ENCODE measurements at regions not wholly inside any gene's neighbourhood (a gene's known extent, or its start where the extent isn't known, plus 50 kb on each side); places are given as distances from the start of the nearest gene placed in this dataset.

- Histone ChIP-seq H4K20me1 (replicated peaks; ENCODE audit: control insufficient read depth, extremely low read depth, insufficient read depth, low read length) (no peaks in the 10 kb centered on the region), H3K4me3 (replicated peaks in 1 of 3; ENCODE audit: insufficient read depth in 1 of 3, low read depth in 1 of 3, low read length in 3 of 3) (no peak overlapping the region), H3K4me2 (ENCODE audit: insufficient read depth, low read length) (no peak overlapping the region), H3K9me3 (replicated peaks; ENCODE audit: control insufficient read depth, insufficient read depth, low read length) (peaks cover under 1% of the 10 kb centered on the region), H2AFZ (ENCODE audit: low read depth, low read length) (no peak overlapping the region), H3K4me1 (ENCODE audit: control insufficient read depth, extremely low read depth, insufficient read depth, low read length) (no peaks in the 10 kb centered on the region), H3K9me1 (replicated peaks; ENCODE audit: control insufficient read depth, extremely low read depth, insufficient read depth, low read length) (no peaks in the 10 kb centered on the region), H3K79me2 (ENCODE audit: control insufficient read depth, insufficient read depth, low read length) (no peaks in the 10 kb centered on the region), H3K27ac (ENCODE audit: insufficient read depth, low read depth, low read length) (no peak overlapping the region), H3K27me3 (ENCODE audit: control insufficient read depth in 2 of 2, insufficient read depth in 2 of 2, low read length in 2 of 2) (no peaks in the 10 kb centered on the region), H3K9ac (replicated peaks; ENCODE audit: extremely low read depth, insufficient read depth, low read length) (no peak overlapping the region), H3K36me3 (ENCODE audit: control insufficient read depth in 2 of 2, extremely low read depth in 1 of 2, insufficient read depth in 2 of 2, low read length in 2 of 2) (no peaks in the 10 kb centered on the region)
- TF ChIP-seq FOS (IDR thresholded peaks at IDR 0.05; ENCODE audit: borderline replicate concordance, insufficient read depth, low read length) (no peak), GATA2 (IDR thresholded peaks at IDR 0.05; ENCODE audit: insufficient read depth, insufficient read length, low read depth, low read length) (no peak), MYC (IDR thresholded peaks at IDR 0.05; ENCODE audit: low read depth, low read length) (no peak), JUN (IDR thresholded peaks at IDR 0.05; ENCODE audit: borderline replicate concordance, insufficient read depth, insufficient read length, low read depth) (no peak), CTCF (IDR thresholded peaks at IDR 0.05; ENCODE audit: extremely low read depth in 1 of 2, insufficient read depth in 1 of 2, low read depth in 1 of 2, low read length in 2 of 2) (no peak), EZH2 (IDR thresholded peaks at IDR 0.05; ENCODE audit: borderline replicate concordance, low read depth, low read length, severe bottlenecking) (no peak), POLR2AphosphoS5 (IDR thresholded peaks at IDR 0.05; ENCODE audit: insufficient read depth, low read depth, low read length) (no peak), MAX (IDR thresholded peaks at IDR 0.05; ENCODE audit: insufficient read depth, insufficient read length) (no peak), POLR2A (IDR thresholded peaks at IDR 0.05; ENCODE audit: low read depth, low read length) (no peak)
- dilution Hi-C loops (cut with MboI; ENCODE audit: extremely low pct_ligation_motif_present, low sequenced_read_pairs), result no loop called here
- no TSS peak for BruUV-seq (replicated peaks)
- FAIRE-seq (no peak), DNase-seq (ENCODE audit: low read depth, low spot score) (no peak)
- intact Hi-C loops (cut with micrococcal nuclease), result no loop called here
- POLR2A ChIA-PET, result no interaction called here
- CTCF ChIA-PET, result no interaction called here
Measured at GRCh38 chr5:156124708-156125107, 202.3 kb upstream of the SGCD start.

Measured in endothelial cell of umbilical vein (primary cell).